SH-SY5Y (cell line): ENCODE measurements at regions not wholly inside any gene's neighbourhood (a gene's known extent, or its start where the extent isn't known, plus 50 kb on each side); places are given as distances from the start of the nearest gene placed in this dataset.

ENCODE experiments used
- GATA2 ChIP-seq: IDR thresholded peaks from 2 replicates; pipeline ENCODE4 v1.6.1; 2011; ENCODE audit warnings: mild to moderate bottlenecking, low read depth, low read length
- GATA3 ChIP-seq: IDR thresholded peaks from 2 replicates; pipeline ENCODE4 v1.6.1; 2011; ENCODE audit warnings: low read depth, mild to moderate bottlenecking, low read length, moderate library complexity

- TF ChIP-seq GATA3 (no peak), GATA2 (no peak)
Measured at GRCh38 chr3:72475258-72476138, 372.7 kb downstream of the SHQ1 start.
